AG04449 (cell line): ENCODE measurements at regions not wholly inside any gene's neighbourhood (a gene's known extent, or its start where the extent isn't known, plus 50 kb on each side); places are given as distances from the start of the nearest gene placed in this dataset.

Experiments
- CTCF ChIA-PET: fragments of 350-600 bp; formaldehyde crosslinking; extraction: SDS; loops from one replicate; lab custom pipeline; 2021; ENCODE audit warnings: antibody characterized with exemption; lab: Yijun Ruan, JAX
- POLR2A ChIA-PET: fragments of 400-600, 350-600 bp; formaldehyde crosslinking; extraction: SDS; loops from one replicate; lab custom pipeline; 2020; ENCODE audit warnings: antibody characterized with exemption, inconsistent platforms; lab: Yijun Ruan, JAX
- DNase-seq: peaks from one replicate; pipeline ENCODE4 v3.0.0-alpha.2; 2010; ENCODE audit warnings: low read depth, low spot score
- H3K4me3 ChIP-seq: 2 replicates; pipeline ENCODE4 v1.5.1; 2011; ENCODE audit warnings: low read depth, mild to moderate bottlenecking, control low read depth, low read length
- CTCF ChIP-seq: IDR thresholded peaks from one replicate; pipeline ENCODE4 v1.5.1; 2011; ENCODE audit warnings: mild to moderate bottlenecking, moderate library complexity, low read length, control low read depth, inconsistent platforms; ENCODE audit not compliant: insufficient read depth; ENCODE audit errors: missing control alignments

GRCh38 chr13:38539632-38540031 lies 147.2 kb upstream of the FREM2 start:
- DNase-seq: no peak
- POLR2A ChIA-PET: no interaction called here
- TF ChIP-seq CTCF: no peak
- CTCF ChIA-PET: no interaction called here
- no peak overlapping the region for H3K4me3 ChIP-seq

GRCh38 chr13:38542601-38543000 lies 144.3 kb upstream of the FREM2 start:
- H3K4me3 ChIP-seq: no peak overlapping the region
- no peak for DNase-seq
- POLR2A ChIA-PET: no interaction called here
- CTCF ChIA-PET: no interaction called here
- TF ChIP-seq CTCF: no peak

- H3K4me3 ChIP-seq: no peak overlapping the region
- no peak for TF ChIP-seq CTCF
- ChIA-PET POLR2A (no interaction called here), CTCF (no interaction called here)
- DNase-seq: no peak
These were observed 143.3 kb upstream of the FREM2 start for GRCh38 chr13:38543561-38543960.

- POLR2A ChIA-PET: no interaction called here
- no peak overlapping the region for H3K4me3 ChIP-seq
- DNase-seq: no peak
- TF ChIP-seq CTCF: no peak
- CTCF ChIA-PET: no interaction called here
These were observed 123.1 kb upstream of the FREM2 start for GRCh38 chr13:38563739-38564138.

GRCh38 chr13:38564256-38565150 lies 122.4 kb upstream of the FREM2 start:
- POLR2A ChIA-PET: no interaction called here
- no peak for TF ChIP-seq CTCF
- DNase-seq: no peak
- H3K4me3 ChIP-seq: no peak overlapping the region
- CTCF ChIA-PET: no interaction called here

GRCh38 chr13:38566023-38566422 lies 120.9 kb upstream of the FREM2 start:
- CTCF ChIA-PET: no interaction called here
- DNase-seq: no peak
- H3K4me3 ChIP-seq: no peak overlapping the region
- TF ChIP-seq CTCF: no peak
- POLR2A ChIA-PET: no interaction called here
